K562 (cell line): ENCODE measurements at regions not wholly inside any gene's neighbourhood (a gene's known extent, or its start where the extent isn't known, plus 50 kb on each side); places are given as distances from the start of the nearest gene placed in this dataset.

Experiments used
- ATAC-seq: fragments of 200-7000 bp; cut with Tn5 transposase; 3 replicates; pipeline ENCODE4 v1.9.1; 2020; ENCODE audit warnings: moderate library complexity
- BruUV-seq: library from RNA; stranded (reverse); fragments of 400-500 nt; replicated peaks from 2 replicates; lab custom pipeline; 2021; lab: Mats Ljungman, UMichigan
- CTCF ChIA-PET: fragments of 300-600 bp; formaldehyde crosslinking; extraction: SDS; loops from one replicate; lab custom pipeline; 2021; ENCODE audit warnings: low intra/inter-chr PET ratio; lab: Yijun Ruan, JAX
- POLR2A ChIA-PET: fragments of 300-600, 350-650 bp; sonication (Branson Sonifier 250); formaldehyde crosslinking; extraction: SDS; loops from one replicate; lab custom pipeline; 2021; ENCODE audit warnings: antibody characterized with exemption, inconsistent platforms; lab: Yijun Ruan, JAX
- DNase-seq, 4 experiments: peaks; one replicate each; pipeline versions ENCODE4 v3.0.0 to v3.0.0-alpha.2; 2011 to 2018; ENCODE audit warnings: low spot score in 3 of 4, mixed read lengths in 3 of 4; ENCODE audit errors: extremely low read depth in 1 of 4
- FAIRE-seq: peaks from 2 replicates; lab custom pipeline; 2011; peaks lifted over from hg19 to GRCh38; lab: Jason Lieb, UNC
- H2AFZ ChIP-seq: 2 replicates; pipeline ENCODE4 v1.6.0; 2011; ENCODE audit warnings: low read depth, low read length, control low read depth, inconsistent platforms
- H3K27ac ChIP-seq: fragments of 200-600 bp; 3 replicates; pipeline ENCODE4 v1.8.0; 2011; ENCODE audit warnings: low read depth, mild to moderate bottlenecking, control low read depth, inconsistent platforms, low read length, moderate library complexity, mixed read lengths; ENCODE audit errors: extremely low read depth
- H3K27me3 ChIP-seq, 2 experiments: fragments of 300-600 bp in 1 of 2; 2 replicates in 1 of 2; 3 replicates in 1 of 2; pipeline versions ENCODE4 v1.6.0 to v1.8.0; 2011; ENCODE audit warnings: inconsistent platforms in 2 of 2, low read length in 2 of 2, mild to moderate bottlenecking in 1 of 2, mixed read lengths in 1 of 2, moderate library complexity in 1 of 2; ENCODE audit not compliant: control insufficient read depth in 2 of 2, insufficient read depth in 2 of 2
- H3K36me3 ChIP-seq: fragments of 300-600 bp; 3 replicates; pipeline ENCODE4 v1.8.0; 2011; ENCODE audit warnings: mild to moderate bottlenecking, low read length, inconsistent platforms; ENCODE audit not compliant: control insufficient read depth, insufficient read depth
- H3K4me1 ChIP-seq, 2 experiments: fragments of 200-600 bp in 1 of 2; replicated peaks in 1 of 2; 2 replicates in 1 of 2; 3 replicates in 1 of 2; pipeline versions ENCODE4 v1.5.1 to v1.8.0; 2011; ENCODE audit warnings: inconsistent platforms in 2 of 2, low read length in 2 of 2, mild to moderate bottlenecking in 1 of 2, mixed read lengths in 1 of 2, moderate library complexity in 1 of 2; ENCODE audit not compliant: control insufficient read depth in 2 of 2, insufficient read depth in 2 of 2
- H3K4me2 ChIP-seq: 2 replicates; pipeline ENCODE4 v1.6.1; 2011; ENCODE audit warnings: low read length, control low read depth, inconsistent platforms, mixed read lengths; ENCODE audit not compliant: insufficient read depth
- H3K4me3 ChIP-seq: fragments of 200-600 bp; sonication (generic), shearing (Covaris generic); 2 replicates; pipeline ENCODE4 v1.5.1; 2016; ENCODE audit warnings: control low read depth, inconsistent platforms
- H3K79me2 ChIP-seq: fragments of 200-600 bp; 3 replicates; pipeline ENCODE4 v1.8.0; 2011; ENCODE audit warnings: low read length, inconsistent platforms; ENCODE audit not compliant: control insufficient read depth, insufficient read depth
- H3K9ac ChIP-seq, 2 experiments: 2 replicates each; pipeline versions ENCODE4 v1.6.0 to v1.6.1; 2011; ENCODE audit warnings: low read depth in 2 of 2, low read length in 2 of 2, control low read depth in 1 of 2, inconsistent platforms in 1 of 2, mild to moderate bottlenecking in 1 of 2, mixed read lengths in 1 of 2; ENCODE audit not compliant: insufficient read depth in 1 of 2
- H3K9me1 ChIP-seq: one replicate; pipeline ENCODE4 v1.6.0; 2011; ENCODE audit warnings: inconsistent platforms, mild to moderate bottlenecking, low read length, moderate library complexity; ENCODE audit not compliant: control insufficient read depth, insufficient read depth
- H3K9me3 ChIP-seq: replicated peaks from 2 replicates; pipeline ENCODE4 v1.5.1; 2011; ENCODE audit warnings: low read depth, low read length, inconsistent platforms; ENCODE audit not compliant: control insufficient read depth, insufficient read depth
- H4K20me1 ChIP-seq: replicated peaks from 2 replicates; pipeline ENCODE4 v1.6.1; 2011; ENCODE audit warnings: low read length, inconsistent platforms, mixed read lengths; ENCODE audit not compliant: control insufficient read depth, insufficient read depth
- ATF2 ChIP-seq: sonication (generic); formaldehyde crosslinking; IDR thresholded peaks from 2 replicates; pipeline ENCODE4 v1.8.1; 2022; ENCODE audit warnings: missing genetic modification reagents
- DMBX1 ChIP-seq: fragments of 250-450 bp; sonication (Bioruptor Pico); IDR thresholded peaks from 2 replicates; pipeline ENCODE4 v1.8.0; 2022; ENCODE audit warnings: inconsistent platforms, mild to moderate bottlenecking, moderate library complexity, borderline replicate concordance
- EGR1 ChIP-seq: fragments of 450-650 bp; conservative IDR thresholded peaks from 2 replicates; pipeline ENCODE4 v1.6.1; 2017; ENCODE audit warnings: mild to moderate bottlenecking
- EHMT2 ChIP-seq: fragments of 450-650 bp; IDR thresholded peaks from 2 replicates; pipeline ENCODE4 v1.6.1; 2018; ENCODE audit warnings: antibody characterized with exemption
- FOXA1 ChIP-seq: fragments of 450-650 bp; IDR thresholded peaks from 2 replicates; pipeline ENCODE4 v1.6.1; 2016; ENCODE audit warnings: mild to moderate bottlenecking, borderline replicate concordance
- JUNB ChIP-seq: fragments of 450-650 bp; formaldehyde crosslinking; conservative IDR thresholded peaks from 2 replicates; pipeline ENCODE4 v1.4.0; 2020; ENCODE audit warnings: mild to moderate bottlenecking
- MYC ChIP-seq, 2 experiments: fragments of 250-450 bp in 1 of 2; sonication (Bioruptor Pico) in 1 of 2; IDR thresholded peaks; 2 replicates each; pipeline versions ENCODE4 v1.5.1 to v1.6.1; 2012 to 2021; ENCODE audit warnings: low read depth in 2 of 2, borderline replicate concordance in 1 of 2, improper control_type of control experiment in 1 of 2, low read length in 1 of 2, mild to moderate bottlenecking in 1 of 2, moderate library complexity in 1 of 2
- PHF21A ChIP-seq: fragments of 450-650 bp; IDR thresholded peaks from 2 replicates; pipeline ENCODE4 v1.6.1; 2017; ENCODE audit warnings: low read depth, borderline replicate concordance
- RBM14 ChIP-seq: fragments of 200-400 bp; formaldehyde crosslinking; IDR thresholded peaks from 2 replicates; pipeline ENCODE4 v1.6.1; 2018; ENCODE audit warnings: low read depth, mild to moderate bottlenecking, low read length, moderate library complexity, borderline replicate concordance; ENCODE audit not compliant: insufficient read depth
- SIRT6 ChIP-seq: IDR thresholded peaks from one replicate; pipeline ENCODE4 v1.6.1; 2012; ENCODE audit warnings: low read depth, mild to moderate bottlenecking, control low read depth, inconsistent platforms, low read length, moderate library complexity
- STAG1 ChIP-seq: sonication (generic); formaldehyde crosslinking; IDR thresholded peaks from 2 replicates; pipeline ENCODE4 v1.5.0; 2020; ENCODE audit warnings: missing genetic modification reagents, borderline replicate concordance
- ZBTB8A ChIP-seq: fragments of 450-650 bp; IDR thresholded peaks from 2 replicates; pipeline ENCODE4 v1.6.1; 2018; ENCODE audit warnings: mild to moderate bottlenecking, moderate library complexity; ENCODE audit not compliant: partially characterized antibody
- ZFP1 ChIP-seq: fragments of 450-650 bp; formaldehyde crosslinking; IDR thresholded peaks from 2 replicates; pipeline ENCODE4 v1.4.0; 2020; ENCODE audit warnings: mild to moderate bottlenecking, mixed read lengths
- ZNF134 ChIP-seq: fragments of 250-450 bp; sonication (Bioruptor Pico); conservative IDR thresholded peaks from 2 replicates; pipeline ENCODE4 v1.4.0; 2020
- ZNF140 ChIP-seq: fragments of 250-450 bp; sonication (Bioruptor Pico); IDR thresholded peaks from 2 replicates; pipeline ENCODE4 v1.8.0; 2021; ENCODE audit warnings: moderate library complexity, mild to moderate bottlenecking, inconsistent platforms
- ZNF143 ChIP-seq: sonication (generic); formaldehyde crosslinking; IDR thresholded peaks from 2 replicates; pipeline ENCODE4 v1.9.0; 2022; ENCODE audit warnings: mild to moderate bottlenecking, missing genetic modification reagents
- ZNF79 ChIP-seq: fragments of 250-450 bp; sonication (Bioruptor Pico); IDR thresholded peaks from 2 replicates; pipeline ENCODE4 v1.4.0; 2020; ENCODE audit warnings: low read depth, mild to moderate bottlenecking, moderate library complexity
- WGBS: fragments of 100-300 bp; shearing (Covaris generic); methylation state at CpG from one replicate; pipeline ENCODE4 v1.1.6; 2016; ENCODE audit warnings: low coverage, mixed read lengths; ENCODE audit not compliant: insufficient coverage; ENCODE audit errors: missing lambda C conversion rate; 5-methylcytosine and 5-hydroxymethylcytosine counted together
- in situ Hi-C: fragments of 300-500 bp; cut with MboI; formaldehyde crosslinking; loops from 4 replicates; pipeline ENCODE4 v1.15.0; 2018; ENCODE audit warnings: inconsistent platforms, mixed read lengths
- intact Hi-C: fragments of 100-400 bp; cut with micrococcal nuclease; formaldehyde crosslinking; loops from 2 replicates; pipeline ENCODE4 v1.14.2; 2022
- TF ChIP-seq, protein P1 (sequence below): fragments of 250-450 bp; sonication (Bioruptor Pico); IDR thresholded peaks from 2 replicates; pipeline ENCODE4 v1.8.0; 2022; ENCODE audit warnings: moderate library complexity, mild to moderate bottlenecking, inconsistent platforms

GRCh38 chr2:6312367-6312766 lies 553.3 kb downstream of the CMPK2 start:
- no peaks in the 10 kb centered on the region for H4K20me1 ChIP-seq
- H3K4me3 ChIP-seq = no peak overlapping the region
- intact Hi-C loops = no loop called here
- in situ Hi-C loops = no loop called here
- no peaks in the 10 kb centered on the region for H3K79me2 ChIP-seq
- DNase-seq = no peak
- no peak overlapping the region for H3K27ac ChIP-seq
- POLR2A ChIA-PET = no interaction called here
- WGBS = 0% methylated on average over 6 of the region's 6 CpGs
- H2AFZ ChIP-seq = no peak overlapping the region
- no peak overlapping the region for H3K4me2 ChIP-seq
- H3K36me3 ChIP-seq = no peaks in the 10 kb centered on the region
- no TSS peak for BruUV-seq
- no peak for FAIRE-seq
- no peaks in the 10 kb centered on the region for H3K9me3 ChIP-seq
- H3K9ac ChIP-seq = no peak overlapping the region
- ATAC-seq = no peak
- H3K27me3 ChIP-seq = no peaks in the 10 kb centered on the region
- TF ChIP-seq ZFP1 (CRISPR knock-in tag) (no peak), EHMT2 (no peak), ZNF79 (no peak), RBM14 (no peak), PHF21A (no peak), ZNF143 (no peak), ZNF134 (CRISPR knock-in tag) (no peak), ZBTB8A (no peak), STAG1 (CRISPR knock-in tag) (no peak), ATF2 (CRISPR knock-in tag) (no peak), JUNB (no peak), MYC (IDR thresholded peaks at IDR 0.05; ENCODE audit: low read depth, low read length) (no peak), MYC (CRISPR knock-in tag; IDR thresholded peaks at IDR 0.05; ENCODE audit: borderline replicate concordance, low read depth) (no peak), DMBX1 (CRISPR knock-in tag) (no peak), ZNF140 (CRISPR knock-in tag) (no peak), SIRT6 (no peak), FOXA1 (no peak), EGR1 (no peak)
- TF ChIP-seq, protein P1, sequence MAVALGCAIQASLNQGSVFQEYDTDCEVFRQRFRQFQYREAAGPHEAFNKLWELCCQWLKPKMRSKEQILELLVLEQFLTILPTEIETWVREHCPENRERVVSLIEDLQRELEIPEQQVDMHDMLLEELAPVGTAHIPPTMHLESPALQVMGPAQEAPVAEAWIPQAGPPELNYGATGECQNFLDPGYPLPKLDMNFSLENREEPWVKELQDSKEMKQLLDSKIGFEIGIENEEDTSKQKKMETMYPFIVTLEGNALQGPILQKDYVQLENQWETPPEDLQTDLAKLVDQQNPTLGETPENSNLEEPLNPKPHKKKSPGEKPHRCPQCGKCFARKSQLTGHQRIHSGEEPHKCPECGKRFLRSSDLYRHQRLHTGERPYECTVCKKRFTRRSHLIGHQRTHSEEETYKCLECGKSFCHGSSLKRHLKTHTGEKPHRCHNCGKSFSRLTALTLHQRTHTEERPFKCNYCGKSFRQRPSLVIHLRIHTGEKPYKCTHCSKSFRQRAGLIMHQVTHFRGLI (CRISPR knock-in tag) = no peak
- TF ChIP-seq, all 486 proteins: peak for 0
- CTCF ChIA-PET = no interaction called here
- no peaks in the 10 kb centered on the region for H3K9me1 ChIP-seq
- H3K4me1 ChIP-seq = no peaks in the 10 kb centered on the region
